ENCODE measurements at regions not wholly inside any gene's neighbourhood (a gene's known extent, or its start where the extent isn't known, plus 50 kb on each side); places are given as distances from the start of the nearest gene placed in this dataset.

DNA sequence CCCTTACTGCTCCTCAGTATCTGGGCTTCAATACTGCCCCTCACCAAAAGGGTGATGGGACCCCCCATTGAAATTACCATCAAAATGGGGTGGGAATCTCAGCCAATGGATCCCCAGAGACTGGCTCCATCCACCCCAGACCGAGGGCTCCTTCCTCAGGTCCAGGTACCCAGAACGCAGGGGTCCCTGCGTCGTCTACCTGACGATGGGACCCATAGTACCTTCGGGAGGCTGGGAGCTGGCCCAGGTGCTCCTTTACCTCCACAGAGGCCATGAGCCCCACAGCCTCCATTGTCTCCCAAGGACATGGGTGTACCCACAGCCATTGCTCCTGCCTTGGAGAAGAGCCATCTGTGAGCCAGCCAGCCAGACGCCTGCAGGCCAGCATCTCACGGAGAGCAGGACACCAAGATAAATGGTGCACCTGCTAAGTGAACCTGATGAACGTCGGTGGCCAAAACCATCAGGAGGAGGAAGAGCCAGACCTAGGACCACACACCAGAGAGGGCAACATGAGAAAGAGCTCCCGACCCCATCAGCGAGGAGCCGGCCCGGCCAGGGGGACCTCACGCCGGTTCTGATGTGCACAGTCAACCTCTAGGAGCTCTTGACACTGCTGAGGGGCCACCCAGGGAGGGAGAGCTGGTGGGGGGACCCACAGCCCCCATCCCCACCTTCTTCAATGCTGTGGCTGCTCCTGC is 156.8 kb upstream of the SOX1 start:
- Histone ChIP-seq H3K9me3 (ENCODE audit: control insufficient read depth, low read length) (no peaks in the 10 kb centered on the region), H3K36me3 (ENCODE audit: control insufficient read depth in 1 of 2, insufficient read depth in 2 of 2, low read length in 1 of 2) (no peaks in the 10 kb centered on the region), H3K4me1 (ENCODE audit: control insufficient read depth in 1 of 2, insufficient read depth in 2 of 2, low read length in 2 of 2) (no peaks in the 10 kb centered on the region), H3K27me3 (ENCODE audit: control insufficient read depth in 1 of 2, insufficient read depth in 2 of 2, low read length in 1 of 2) (no peaks in the 10 kb centered on the region), H3K4me3 (ENCODE audit: low read length in 2 of 2) (no peak overlapping the region), H3K27ac (ENCODE audit: low read depth in 1 of 2, low read length in 2 of 2) (no peak overlapping the region)
- DNase-seq, result peak in 1 of 2 donors; percentile 70
- intact Hi-C loops (cut with DNase I), result no loop called here
- no peak for ATAC-seq (ENCODE audit: low FRiP score)
- 89 to 90% methylated on average over 16 of the region's 16 CpGs for WGBS, 2 donors

- no peak for DNase-seq
- Histone ChIP-seq H3K27me3 (ENCODE audit: control insufficient read depth in 1 of 2, insufficient read depth in 2 of 2, low read length in 1 of 2) (no peaks in the 10 kb centered on the region), H3K27ac (ENCODE audit: low read depth in 1 of 2, low read length in 2 of 2) (no peak overlapping the region), H3K4me3 (ENCODE audit: low read length in 2 of 2) (no peak overlapping the region), H3K36me3 (ENCODE audit: control insufficient read depth in 1 of 2, insufficient read depth in 2 of 2, low read length in 1 of 2) (no peaks in the 10 kb centered on the region), H3K9me3 (ENCODE audit: control insufficient read depth, low read length) (no peaks in the 10 kb centered on the region), H3K4me1 (ENCODE audit: control insufficient read depth in 1 of 2, insufficient read depth in 2 of 2, low read length in 2 of 2) (no peaks in the 10 kb centered on the region)
- intact Hi-C loops (cut with DNase I), result no loop called here
- 81 to 82% methylated on average over 11 of the region's 11 CpGs for WGBS, 2 donors
- ATAC-seq (ENCODE audit: low FRiP score), result no peak
These were observed 155.7 kb upstream of the SOX1 start for GRCh38 chr13:111911121-111911720.

DNA sequence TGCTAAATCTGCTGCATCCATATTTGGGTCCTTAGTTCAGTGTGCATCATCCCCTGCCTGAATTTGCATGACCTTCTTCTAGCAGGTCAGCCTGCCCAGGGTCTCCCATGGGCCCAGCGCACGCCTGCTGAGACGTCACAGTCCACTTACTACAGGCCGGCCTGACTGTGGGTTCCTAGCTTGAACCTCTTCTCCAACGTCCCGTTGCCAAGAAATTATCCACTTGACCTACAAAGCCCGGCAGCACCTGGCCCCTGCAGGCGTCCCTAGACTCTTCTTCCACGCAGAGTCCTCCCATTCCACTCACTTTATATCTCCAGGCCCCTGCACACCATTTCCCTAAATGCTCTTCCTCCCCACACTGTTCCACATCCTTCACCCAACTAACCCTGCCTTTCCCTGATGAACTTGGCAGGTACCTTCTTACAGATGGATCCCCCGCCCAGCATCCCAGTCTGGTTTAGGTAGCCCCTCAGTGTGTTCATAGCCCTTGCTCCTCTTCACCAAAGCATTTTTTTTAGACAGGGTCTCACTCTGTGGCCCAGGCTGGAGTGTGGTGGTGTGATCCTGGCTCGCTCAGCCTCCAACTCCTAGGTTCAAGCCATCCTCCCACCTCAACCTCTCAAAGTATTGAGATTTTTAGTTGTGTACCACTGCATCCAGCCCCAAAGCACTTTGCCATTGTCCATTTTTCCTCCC is 155.0 kb upstream of the SOX1 start:
- DNase-seq, result no peak
- ATAC-seq (ENCODE audit: low FRiP score), result no peak
- 84 to 88% methylated on average over 11 of the region's 11 CpGs for WGBS, 2 donors

DNA sequence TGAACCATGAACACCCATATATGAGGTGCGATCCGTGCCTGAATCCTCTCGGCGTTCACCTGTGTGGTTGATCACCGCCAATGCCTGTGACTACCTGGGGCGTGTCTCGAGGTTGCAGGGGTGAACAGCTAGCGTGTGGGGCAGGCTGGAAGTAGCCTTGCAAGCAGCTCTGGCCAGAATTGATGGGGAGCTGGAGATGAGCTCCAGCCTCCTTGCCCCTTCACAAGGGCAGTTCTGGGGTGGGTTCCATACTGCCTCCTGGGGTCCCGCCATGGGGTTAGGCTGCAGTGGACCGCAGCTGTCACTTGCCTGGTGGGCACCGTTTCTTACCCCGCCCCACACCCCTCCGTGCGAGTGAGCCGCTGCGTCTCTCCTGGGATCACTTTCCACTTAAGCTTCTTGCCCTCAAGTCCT is 154.5 kb upstream of the SOX1 start:
- no peak for DNase-seq
- ATAC-seq (ENCODE audit: low FRiP score), result no peak
- intact Hi-C loops (cut with DNase I), result no loop called here
- Histone ChIP-seq H3K36me3 (ENCODE audit: control insufficient read depth in 1 of 2, insufficient read depth in 2 of 2, low read length in 1 of 2) (no peaks in the 10 kb centered on the region), H3K9me3 (ENCODE audit: control insufficient read depth, low read length) (no peaks in the 10 kb centered on the region), H3K4me1 (ENCODE audit: control insufficient read depth in 1 of 2, insufficient read depth in 2 of 2, low read length in 2 of 2) (no peaks in the 10 kb centered on the region), H3K27ac (ENCODE audit: low read depth in 1 of 2, low read length in 2 of 2) (no peak overlapping the region), H3K4me3 (ENCODE audit: low read length in 2 of 2) (no peak overlapping the region), H3K27me3 (ENCODE audit: control insufficient read depth in 1 of 2, insufficient read depth in 2 of 2, low read length in 1 of 2) (no peaks in the 10 kb centered on the region)
- 91 to 93% methylated on average over 15 to 16 of the region's 16 CpGs for WGBS, 2 donors

More for the DNA sequence above, 155.0 kb upstream of the SOX1 start:
- Histone ChIP-seq H3K4me3 (ENCODE audit: low read length in 2 of 2) (no peak overlapping the region), H3K9me3 (ENCODE audit: control insufficient read depth, low read length) (no peaks in the 10 kb centered on the region), H3K4me1 (ENCODE audit: control insufficient read depth in 1 of 2, insufficient read depth in 2 of 2, low read length in 2 of 2) (no peaks in the 10 kb centered on the region), H3K36me3 (ENCODE audit: control insufficient read depth in 1 of 2, insufficient read depth in 2 of 2, low read length in 1 of 2) (no peaks in the 10 kb centered on the region), H3K27ac (ENCODE audit: low read depth in 1 of 2, low read length in 2 of 2) (no peak overlapping the region), H3K27me3 (ENCODE audit: control insufficient read depth in 1 of 2, insufficient read depth in 2 of 2, low read length in 1 of 2) (no peaks in the 10 kb centered on the region)
- intact Hi-C loops (cut with DNase I), result no loop called here

DNA sequence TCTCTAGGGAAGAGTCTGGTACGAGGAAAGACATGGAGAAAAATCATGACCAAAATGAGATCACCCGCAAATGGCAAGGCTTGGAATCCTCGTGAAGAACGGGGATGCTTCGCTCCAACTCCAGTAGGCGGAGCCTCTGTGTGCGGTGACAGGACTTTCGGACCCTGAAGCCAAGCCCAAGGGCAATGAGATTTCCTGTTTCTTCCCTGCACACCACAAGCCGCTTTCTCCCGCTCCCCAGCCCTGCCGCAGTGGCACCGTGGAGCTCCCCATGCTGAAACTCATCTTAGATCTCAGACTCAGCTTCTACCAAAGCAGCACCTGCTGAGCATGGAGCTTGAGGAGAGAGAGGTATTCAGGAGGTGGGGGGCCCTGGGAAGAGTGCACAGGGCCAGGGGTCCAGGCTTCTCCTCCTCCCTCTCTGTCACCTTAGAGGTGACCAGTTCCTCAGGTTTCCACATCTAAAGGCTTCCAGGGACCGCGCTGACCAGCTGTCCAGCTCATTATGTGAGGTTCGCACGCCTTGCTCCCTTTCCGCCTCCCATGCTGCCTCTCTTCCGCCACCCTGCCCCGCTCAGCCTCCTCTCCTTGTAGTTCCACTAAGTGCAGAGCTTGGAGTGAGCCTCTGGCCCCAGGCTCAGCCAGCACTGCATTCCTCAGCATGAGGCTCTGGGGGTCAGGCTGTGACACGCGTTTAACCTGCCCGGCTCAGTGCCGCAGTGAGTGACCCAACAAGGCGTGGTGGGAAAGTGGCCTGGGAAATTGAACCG is 153.8 kb upstream of the SOX1 start:
- intact Hi-C loops (cut with DNase I), result no loop called here
- Histone ChIP-seq H3K4me3 (ENCODE audit: low read length in 2 of 2) (no peak overlapping the region), H3K4me1 (ENCODE audit: control insufficient read depth in 1 of 2, insufficient read depth in 2 of 2, low read length in 2 of 2) (no peaks in the 10 kb centered on the region), H3K36me3 (ENCODE audit: control insufficient read depth in 1 of 2, insufficient read depth in 2 of 2, low read length in 1 of 2) (no peaks in the 10 kb centered on the region), H3K9me3 (ENCODE audit: control insufficient read depth, low read length) (no peaks in the 10 kb centered on the region), H3K27ac (ENCODE audit: low read depth in 1 of 2, low read length in 2 of 2) (no peak overlapping the region), H3K27me3 (ENCODE audit: control insufficient read depth in 1 of 2, insufficient read depth in 2 of 2, low read length in 1 of 2) (no peaks in the 10 kb centered on the region)
- DNase-seq (no peak), ATAC-seq (ENCODE audit: low FRiP score) (no peak)
- 49 to 51% methylated on average over 25 of the region's 25 CpGs for WGBS, 2 donors

GRCh38 chr13:111913761-111914140 is 153.2 kb upstream of the SOX1 start:
- DNase-seq, result no peak
- 58 to 64% methylated on average over 9 of the region's 9 CpGs for WGBS, 2 donors
- Histone ChIP-seq H3K36me3 (ENCODE audit: control insufficient read depth in 1 of 2, insufficient read depth in 2 of 2, low read length in 1 of 2) (no peaks in the 10 kb centered on the region), H3K4me1 (ENCODE audit: control insufficient read depth in 1 of 2, insufficient read depth in 2 of 2, low read length in 2 of 2) (no peaks in the 10 kb centered on the region), H3K27ac (ENCODE audit: low read depth in 1 of 2, low read length in 2 of 2) (no peak overlapping the region), H3K9me3 (ENCODE audit: control insufficient read depth, low read length) (no peaks in the 10 kb centered on the region), H3K27me3 (ENCODE audit: control insufficient read depth in 1 of 2, insufficient read depth in 2 of 2, low read length in 1 of 2) (no peaks in the 10 kb centered on the region), H3K4me3 (ENCODE audit: low read length in 2 of 2) (no peak overlapping the region)
- intact Hi-C loops (cut with DNase I), result no loop called here
- no peak for ATAC-seq (ENCODE audit: low FRiP score)

GRCh38 chr13:111914241-111915103 is 152.5 kb upstream of the SOX1 start:
- Histone ChIP-seq H3K4me1 (ENCODE audit: control insufficient read depth in 1 of 2, insufficient read depth in 2 of 2, low read length in 2 of 2) (no peaks in the 10 kb centered on the region), H3K9me3 (ENCODE audit: control insufficient read depth, low read length) (no peaks in the 10 kb centered on the region), H3K27me3 (ENCODE audit: control insufficient read depth in 1 of 2, insufficient read depth in 2 of 2, low read length in 1 of 2) (no peaks in the 10 kb centered on the region), H3K27ac (ENCODE audit: low read depth in 1 of 2, low read length in 2 of 2) (no peak overlapping the region), H3K36me3 (ENCODE audit: control insufficient read depth in 1 of 2, insufficient read depth in 2 of 2, low read length in 1 of 2) (no peaks in the 10 kb centered on the region), H3K4me3 (ENCODE audit: low read length in 2 of 2) (no peak overlapping the region)
- no peak for DNase-seq
- 90 to 93% methylated on average over 13 of the region's 13 CpGs for WGBS, 2 donors
- ATAC-seq (ENCODE audit: low FRiP score), result no peak
- intact Hi-C loops (cut with DNase I), result no loop called here

DNA sequence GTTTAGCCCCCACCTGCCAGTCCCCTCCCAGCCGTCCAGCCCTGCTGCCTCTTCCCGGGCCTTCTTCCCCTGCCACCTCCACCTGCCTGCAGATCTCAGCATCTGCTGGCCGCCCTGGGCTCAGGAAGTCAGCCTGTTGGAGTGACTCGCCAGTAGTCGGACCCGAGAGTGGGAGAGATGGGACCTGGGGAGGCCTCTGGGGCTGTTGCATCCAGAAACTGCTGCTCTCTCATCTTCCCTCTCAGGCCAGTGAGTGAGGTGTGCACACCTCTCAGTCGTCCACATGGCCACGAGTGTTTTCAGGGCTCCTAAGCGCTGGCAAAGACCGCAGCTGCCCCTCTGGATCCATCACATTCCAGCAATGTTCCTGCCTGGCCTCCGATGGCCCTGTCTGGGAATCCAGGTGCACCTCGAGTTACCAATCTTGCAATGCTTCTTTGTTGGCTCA is 151.8 kb upstream of the SOX1 start:
- 81 to 87% methylated on average over 12 of the region's 12 CpGs for WGBS, 2 donors
- no peak for DNase-seq
- no peaks in the 10 kb centered on the region for H3K27me3 ChIP-seq (ENCODE audit: control insufficient read depth in 1 of 2, insufficient read depth in 2 of 2, low read length in 1 of 2)
- H3K9me3 ChIP-seq (ENCODE audit: control insufficient read depth, low read length), result no peaks in the 10 kb centered on the region
- no peak overlapping the region for H3K27ac ChIP-seq (ENCODE audit: low read depth in 1 of 2, low read length in 2 of 2)
- ATAC-seq (ENCODE audit: low FRiP score), result no peak
- no peaks in the 10 kb centered on the region for H3K4me1 ChIP-seq (ENCODE audit: control insufficient read depth in 1 of 2, insufficient read depth in 2 of 2, low read length in 2 of 2)
- intact Hi-C loops (cut with DNase I), result no loop called here
- H3K4me3 ChIP-seq (ENCODE audit: low read length in 2 of 2), result no peak overlapping the region
- H3K36me3 ChIP-seq (ENCODE audit: control insufficient read depth in 1 of 2, insufficient read depth in 2 of 2, low read length in 1 of 2), result no peaks in the 10 kb centered on the region

All from aorta (tissue), 5 donors.